ENCODE measurements at regions not wholly inside any gene's neighbourhood (a gene's known extent, or its start where the extent isn't known, plus 50 kb on each side); places are given as distances from the start of the nearest gene placed in this dataset.

- Histone ChIP-seq H3F3A (ENCODE audit: insufficient read depth) (no peaks in the 10 kb centered on the region), H3K4me3 (ENCODE audit: insufficient read depth, low read length, poor library complexity, severe bottlenecking) (no peak overlapping the region), H3K9me2 (replicated peaks; ENCODE audit: insufficient read depth, low read length) (no peaks in the 10 kb centered on the region), H3K27me3 (ENCODE audit: low read length) (no peaks in the 10 kb centered on the region), H3K27ac (ENCODE audit: low read depth, low read length) (no peak overlapping the region), H3K9ac (ENCODE audit: low read length) (no peak overlapping the region), H3K36me3 (ENCODE audit: low read length) (no peaks in the 10 kb centered on the region), H3K79me2 (ENCODE audit: insufficient read depth, low read length) (no peaks in the 10 kb centered on the region), H3K4me2 (ENCODE audit: low read depth, low read length, poor library complexity, severe bottlenecking) (no peak overlapping the region), H2AFZ (ENCODE audit: low read depth, low read length, severe bottlenecking) (no peak overlapping the region), H4K20me1 (ENCODE audit: low read depth, low read length) (no peaks in the 10 kb centered on the region), H3K9me3 (ENCODE audit: insufficient read depth, low read length) (no peaks in the 10 kb centered on the region)
- no peak for TF ChIP-seq EZH2phosphoT487 (conservative IDR thresholded peaks at IDR 0.05; ENCODE audit: low read length)
- TF ChIP-seq, protein P1, sequence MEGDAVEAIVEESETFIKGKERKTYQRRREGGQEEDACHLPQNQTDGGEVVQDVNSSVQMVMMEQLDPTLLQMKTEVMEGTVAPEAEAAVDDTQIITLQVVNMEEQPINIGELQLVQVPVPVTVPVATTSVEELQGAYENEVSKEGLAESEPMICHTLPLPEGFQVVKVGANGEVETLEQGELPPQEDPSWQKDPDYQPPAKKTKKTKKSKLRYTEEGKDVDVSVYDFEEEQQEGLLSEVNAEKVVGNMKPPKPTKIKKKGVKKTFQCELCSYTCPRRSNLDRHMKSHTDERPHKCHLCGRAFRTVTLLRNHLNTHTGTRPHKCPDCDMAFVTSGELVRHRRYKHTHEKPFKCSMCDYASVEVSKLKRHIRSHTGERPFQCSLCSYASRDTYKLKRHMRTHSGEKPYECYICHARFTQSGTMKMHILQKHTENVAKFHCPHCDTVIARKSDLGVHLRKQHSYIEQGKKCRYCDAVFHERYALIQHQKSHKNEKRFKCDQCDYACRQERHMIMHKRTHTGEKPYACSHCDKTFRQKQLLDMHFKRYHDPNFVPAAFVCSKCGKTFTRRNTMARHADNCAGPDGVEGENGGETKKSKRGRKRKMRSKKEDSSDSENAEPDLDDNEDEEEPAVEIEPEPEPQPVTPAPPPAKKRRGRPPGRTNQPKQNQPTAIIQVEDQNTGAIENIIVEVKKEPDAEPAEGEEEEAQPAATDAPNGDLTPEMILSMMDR (IDR thresholded peaks at IDR 0.05; ENCODE audit: insufficient read depth, low read length, poor library complexity, severe bottlenecking) = no peak
Measured at GRCh38 chr2:58769864-58770234, 528.7 kb upstream of the FANCL start.

- no peak for TF ChIP-seq EZH2phosphoT487 (conservative IDR thresholded peaks at IDR 0.05; ENCODE audit: low read length)
- TF ChIP-seq, protein P1 (IDR thresholded peaks at IDR 0.05; ENCODE audit: insufficient read depth, low read length, poor library complexity, severe bottlenecking) = no peak
- Histone ChIP-seq H3K9me3 (ENCODE audit: insufficient read depth, low read length) (no peaks in the 10 kb centered on the region), H3K27me3 (ENCODE audit: low read length) (no peaks in the 10 kb centered on the region), H4K20me1 (ENCODE audit: low read depth, low read length) (no peaks in the 10 kb centered on the region), H3K36me3 (ENCODE audit: low read length) (no peaks in the 10 kb centered on the region), H3K27ac (ENCODE audit: low read depth, low read length) (no peak overlapping the region), H3K9me2 (replicated peaks; ENCODE audit: insufficient read depth, low read length) (no peaks in the 10 kb centered on the region), H3K4me3 (ENCODE audit: insufficient read depth, low read length, poor library complexity, severe bottlenecking) (no peak overlapping the region), H2AFZ (ENCODE audit: low read depth, low read length, severe bottlenecking) (no peak overlapping the region), H3K9ac (ENCODE audit: low read length) (no peak overlapping the region), H3F3A (ENCODE audit: insufficient read depth) (no peaks in the 10 kb centered on the region), H3K4me2 (ENCODE audit: low read depth, low read length, poor library complexity, severe bottlenecking) (no peak overlapping the region), H3K79me2 (ENCODE audit: insufficient read depth, low read length) (no peaks in the 10 kb centered on the region)
Measured at GRCh38 chr2:58769111-58769863, 528.2 kb upstream of the FANCL start.

DNA sequence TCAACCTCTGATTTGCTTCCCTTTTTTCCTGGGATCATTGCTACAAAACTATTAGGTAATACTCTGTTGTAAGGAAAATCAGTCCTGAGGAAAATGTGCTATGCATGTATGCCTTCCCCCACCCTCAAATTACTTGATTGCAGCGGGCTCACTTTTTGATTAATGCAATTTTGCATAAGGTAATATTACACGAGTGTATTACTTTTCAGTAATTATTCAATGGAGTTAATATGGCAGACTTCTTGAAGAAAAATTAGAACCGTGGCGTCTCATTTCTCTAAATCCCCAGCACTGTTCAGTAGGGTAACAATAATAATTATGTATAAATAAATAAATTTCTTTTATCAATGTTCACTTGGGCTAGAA is 527.6 kb upstream of the FANCL start:
- no peaks in the 10 kb centered on the region for H3K36me3 ChIP-seq (ENCODE audit: low read length)
- H3K4me2 ChIP-seq (ENCODE audit: low read depth, low read length, poor library complexity, severe bottlenecking) = no peak overlapping the region
- no peaks in the 10 kb centered on the region for H4K20me1 ChIP-seq (ENCODE audit: low read depth, low read length)
- no peak overlapping the region for H3K4me3 ChIP-seq (ENCODE audit: insufficient read depth, low read length, poor library complexity, severe bottlenecking)
- no peak overlapping the region for H3K9ac ChIP-seq (ENCODE audit: low read length)
- no peak for TF ChIP-seq EZH2phosphoT487 (conservative IDR thresholded peaks at IDR 0.05; ENCODE audit: low read length)
- TF ChIP-seq, protein P1 (IDR thresholded peaks at IDR 0.05; ENCODE audit: insufficient read depth, low read length, poor library complexity, severe bottlenecking) = no peak
- no peaks in the 10 kb centered on the region for H3K79me2 ChIP-seq (ENCODE audit: insufficient read depth, low read length)
- no peaks in the 10 kb centered on the region for H3F3A ChIP-seq (ENCODE audit: insufficient read depth)
- H3K9me3 ChIP-seq (ENCODE audit: insufficient read depth, low read length) = no peaks in the 10 kb centered on the region
- no peaks in the 10 kb centered on the region for H3K27me3 ChIP-seq (ENCODE audit: low read length)
- no peak overlapping the region for H3K27ac ChIP-seq (ENCODE audit: low read depth, low read length)
- no peaks in the 10 kb centered on the region for H3K9me2 ChIP-seq (replicated peaks; ENCODE audit: insufficient read depth, low read length)
- no peak overlapping the region for H2AFZ ChIP-seq (ENCODE audit: low read depth, low read length, severe bottlenecking)
